ENCODE measurements at regions not wholly inside any gene's neighbourhood (a gene's known extent, or its start where the extent isn't known, plus 50 kb on each side); places are given as distances from the start of the nearest gene placed in this dataset.

DNA sequence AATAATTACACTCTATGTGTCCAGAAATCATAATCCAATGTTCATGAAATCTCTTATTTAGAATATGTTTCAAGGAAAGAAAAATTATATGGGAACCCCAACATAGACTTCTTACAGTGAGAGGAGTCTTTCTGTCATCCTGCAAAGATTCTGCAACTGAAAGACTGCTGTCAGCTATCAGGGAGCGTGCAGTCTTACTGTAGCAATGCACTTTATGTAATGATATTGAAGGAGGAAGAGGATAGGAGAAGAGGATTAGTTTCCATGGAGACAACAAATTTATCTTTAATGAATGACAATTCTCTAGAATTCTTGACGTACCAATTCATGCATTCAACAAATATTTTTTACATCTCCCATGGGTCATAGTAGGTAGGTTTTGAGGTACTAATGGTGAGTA, 61.3 kb upstream of the MYT1L start:
- H3K23me2 ChIP-seq (ENCODE audit: low read depth, low read length): no peaks in the 10 kb centered on the region
- H3K56ac ChIP-seq (replicated peaks; ENCODE audit: insufficient read length, low read depth, low read length): no peak overlapping the region
- no peak overlapping the region for H3K4me2 ChIP-seq (ENCODE audit: insufficient read depth in 1 of 2, low read depth in 2 of 2, low read length in 2 of 2)
- 90% methylated on average over 2 of the region's 2 CpGs; no CpG with 5 or more reads in 1 of the 2 experiments for WGBS, 2 experiments (ENCODE audit: extremely low coverage in 1 of 2, insufficient coverage in 1 of 2, insufficient read length in 1 of 2, insufficient replicate concordance in 2 of 2, low coverage in 1 of 2, low lambda C conversion rate in 2 of 2, missing lambda C conversion rate in 1 of 2)
- H3K9ac ChIP-seq (replicated peaks in 1 of 4; ENCODE audit: extremely low read depth in 1 of 4, low read depth in 3 of 4, low read length in 3 of 4): no peak overlapping the region
- no peak overlapping the region for H3K18ac ChIP-seq (ENCODE audit: extremely low read depth, low read length)
- H2AFZ ChIP-seq (ENCODE audit: low read length): no peak overlapping the region
- DNase-seq (ENCODE audit: low read depth in 1 of 2, low spot score in 2 of 2) (no peak), FAIRE-seq (no peak)
- no peak overlapping the region for H2AK5ac ChIP-seq (ENCODE audit: low read depth, low read length)
- no peaks in the 10 kb centered on the region for H3K79me1 ChIP-seq (ENCODE audit: low read depth, low read length)
- H4K91ac ChIP-seq (replicated peaks; ENCODE audit: insufficient read length, low read length): no peak overlapping the region
- no peak overlapping the region for H4K8ac ChIP-seq (ENCODE audit: extremely low read depth, insufficient read depth, low read length)
- H3K27ac ChIP-seq (ENCODE audit: low read depth, low read length): no peak overlapping the region
- no peak overlapping the region for H2BK15ac ChIP-seq (ENCODE audit: low read length)
- H2BK120ac ChIP-seq (replicated peaks; ENCODE audit: low read depth, low read length): no peak overlapping the region
- no peak overlapping the region for H3K4ac ChIP-seq (replicated peaks; ENCODE audit: insufficient read length, low read depth, low read length)
- no peaks in the 10 kb centered on the region for H3K4me1 ChIP-seq (replicated peaks in 1 of 4; ENCODE audit: control insufficient read depth in 3 of 4, insufficient read depth in 4 of 4, low read length in 3 of 4)
- no peak overlapping the region for H2BK20ac ChIP-seq (ENCODE audit: low read length)
- H3K23ac ChIP-seq (ENCODE audit: insufficient read length): no peak overlapping the region
- H2BK12ac ChIP-seq (ENCODE audit: low read depth, low read length): no peak overlapping the region
- no peak overlapping the region for H2BK5ac ChIP-seq (ENCODE audit: low read depth, low read length)
- ChIA-PET CTCF (ENCODE audit: partially characterized antibody) (no interaction called here), POLR2A (ENCODE audit: partially characterized antibody) (no interaction called here)
- no peak overlapping the region for H3K4me3 ChIP-seq (ENCODE audit: extremely low read depth in 1 of 4, insufficient read depth in 2 of 4, low read depth in 3 of 4, low read length in 4 of 4)
- H4K5ac ChIP-seq (ENCODE audit: insufficient read length, low read depth, low read length): no peak overlapping the region
- no peak overlapping the region for H3K14ac ChIP-seq (ENCODE audit: insufficient read length)
- no peaks in the 10 kb centered on the region for H3K27me3 ChIP-seq (replicated peaks in 1 of 4; ENCODE audit: control insufficient read depth in 3 of 4, extremely low read depth in 1 of 4, insufficient read depth in 3 of 4, low read length in 3 of 4)
- H4K20me1 ChIP-seq (replicated peaks in 1 of 2; ENCODE audit: control insufficient read depth in 1 of 2, insufficient read depth in 2 of 2, low read length in 2 of 2): no peaks in the 10 kb centered on the region
- H3K79me2 ChIP-seq (ENCODE audit: control insufficient read depth in 1 of 2, insufficient read depth in 2 of 2, low read length in 2 of 2): no peaks in the 10 kb centered on the region
- H3K36me3 ChIP-seq (ENCODE audit: control insufficient read depth in 2 of 4, insufficient read depth in 4 of 4, low read length in 3 of 4): no peaks in the 10 kb centered on the region
- H3K9me3 ChIP-seq (ENCODE audit: insufficient read depth in 2 of 2, low read depth in 1 of 2, low read length in 1 of 2): peaks cover 10 to 12% of the 10 kb centered on the region in 2 experiments; a peak in 3 of 4 replicates
- TF ChIP-seq SP1 (IDR thresholded peaks at IDR 0.05; ENCODE audit: low read depth, low read length) (no peak), EP300 (IDR thresholded peaks at IDR 0.05; ENCODE audit: borderline replicate concordance in 1 of 2, low read depth in 2 of 2, low read length in 2 of 2) (no peak), ASH2L (IDR thresholded peaks at IDR 0.05; ENCODE audit: low read length) (no peak), TBP (IDR thresholded peaks at IDR 0.05; ENCODE audit: low read depth, low read length) (no peak)

All from H1 (cell line).